IPS DF 6.9 (cell line): ENCODE measurements at regions not wholly inside any gene's neighbourhood (a gene's known extent, or its start where the extent isn't known, plus 50 kb on each side); places are given as distances from the start of the nearest gene placed in this dataset.
"Not testable (repeated sequence)": the region's sequence is repeated elsewhere in the genome, so short reads cannot be mapped to it uniquely, and the experiment has no call there.

Source experiments
- DNase-seq: peaks from one replicate; pipeline ENCODE4 v3.0.0-alpha.2; 2013; ENCODE audit warnings: low read depth, low spot score
- H3K27ac ChIP-seq: one replicate; pipeline ENCODE4 v1.5.1; 2013; ENCODE audit warnings: low read length, control low read depth
- H3K27me3 ChIP-seq: 2 replicates; pipeline ENCODE4 v1.6.1; 2013; ENCODE audit warnings: mild to moderate bottlenecking, low read length; ENCODE audit not compliant: control insufficient read depth, insufficient read depth
- H3K36me3 ChIP-seq: 2 replicates; pipeline ENCODE4 v1.6.1; 2013; ENCODE audit warnings: low read length; ENCODE audit not compliant: control insufficient read depth, insufficient read depth
- H3K4me1 ChIP-seq: 2 replicates; pipeline ENCODE4 v1.6.1; 2013; ENCODE audit warnings: low read length; ENCODE audit not compliant: control insufficient read depth, insufficient read depth
- H3K4me3 ChIP-seq: 2 replicates; pipeline ENCODE4 v1.5.1; 2013; ENCODE audit warnings: mild to moderate bottlenecking, low read length
- H3K9me3 ChIP-seq: 2 replicates; pipeline ENCODE4 v1.6.1; 2013; ENCODE audit warnings: low read length, inconsistent platforms; ENCODE audit not compliant: control insufficient read depth, insufficient read depth
- WGBS: extraction: QIAGEN DNeasy Blood & Tissue Kit; methylation state at CpG from one replicate; pipeline ENCODE4 v1.1.7; 2013; ENCODE audit warnings: mixed read lengths, missing lambda C conversion rate; ENCODE audit not compliant: insufficient read length, insufficient coverage; 5-methylcytosine and 5-hydroxymethylcytosine counted together

GRCh38 chr21:16108561-16109075, 378.8 kb downstream of the USP25 start:
- Histone ChIP-seq H3K36me3 (no peaks in the 10 kb centered on the region), H3K27me3 (no peaks in the 10 kb centered on the region), H3K9me3 (no peaks in the 10 kb centered on the region), H3K27ac (no peak overlapping the region), H3K4me3 (no peak overlapping the region), H3K4me1 (no peaks in the 10 kb centered on the region)
- DNase-seq, result no peak
- no CpG with 5 or more reads among the region's 3 CpGs for WGBS

GRCh38 chr21:16113052-16113715, 383.4 kb downstream of the USP25 start:
- DNase-seq, result no peak
- H3K36me3 ChIP-seq, result no peaks in the 10 kb centered on the region
- no peaks in the 10 kb centered on the region for H3K4me1 ChIP-seq
- H3K9me3 ChIP-seq, result no peaks in the 10 kb centered on the region
- H3K27me3 ChIP-seq, result no peaks in the 10 kb centered on the region
- H3K4me3 ChIP-seq, result no peak overlapping the region
- no CpG with 5 or more reads among the region's 2 CpGs for WGBS
- H3K27ac ChIP-seq, result no peak overlapping the region

GRCh38 chr21:16115461-16115860, 385.7 kb downstream of the USP25 start:
- Histone ChIP-seq H3K9me3 (no peaks in the 10 kb centered on the region), H3K36me3 (no peaks in the 10 kb centered on the region), H3K4me1 (no peaks in the 10 kb centered on the region), H3K27me3 (no peaks in the 10 kb centered on the region), H3K27ac (no peak overlapping the region), H3K4me3 (no peak overlapping the region)
- no CpG with 5 or more reads among the region's 3 CpGs for WGBS
- no peak for DNase-seq

- Histone ChIP-seq H3K36me3 (no peaks in the 10 kb centered on the region), H3K4me3 (no peak overlapping the region), H3K9me3 (no peaks in the 10 kb centered on the region), H3K27me3 (no peaks in the 10 kb centered on the region), H3K27ac (no peak overlapping the region), H3K4me1 (no peaks in the 10 kb centered on the region)
- DNase-seq, result no peak
- WGBS, result no CpG with 5 or more reads among the region's 2 CpGs
Observed at GRCh38 chr21:16116069-16116468, 386.3 kb downstream of the USP25 start.

GRCh38 chr21:16116798-16117197, 387.0 kb downstream of the USP25 start:
- DNase-seq, result no peak
- no peaks in the 10 kb centered on the region for H3K36me3 ChIP-seq
- no peak overlapping the region for H3K27ac ChIP-seq
- WGBS, result no CpG with 5 or more reads among the region's 1 CpG
- H3K4me1 ChIP-seq, result no peaks in the 10 kb centered on the region
- H3K4me3 ChIP-seq, result no peak overlapping the region
- no peaks in the 10 kb centered on the region for H3K27me3 ChIP-seq
- H3K9me3 ChIP-seq, result no peaks in the 10 kb centered on the region

GRCh38 chr21:16117331-16117730, 387.5 kb downstream of the USP25 start:
- H3K36me3 ChIP-seq, result no peaks in the 10 kb centered on the region
- WGBS, result no CpG with 5 or more reads among the region's 4 CpGs
- no peak overlapping the region for H3K4me3 ChIP-seq
- no peaks in the 10 kb centered on the region for H3K9me3 ChIP-seq
- no peak for DNase-seq
- H3K27ac ChIP-seq, result no peak overlapping the region
- no peaks in the 10 kb centered on the region for H3K4me1 ChIP-seq
- no peaks in the 10 kb centered on the region for H3K27me3 ChIP-seq

GRCh38 chr21:16117851-16118590, 388.2 kb downstream of the USP25 start:
- no peak for DNase-seq
- H3K4me3 ChIP-seq, result no peak overlapping the region
- no peaks in the 10 kb centered on the region for H3K27me3 ChIP-seq

GRCh38 chr21:16124378-16125138, 394.8 kb downstream of the USP25 start:
- Histone ChIP-seq H3K27me3 (no peaks in the 10 kb centered on the region), H3K36me3 (no peaks in the 10 kb centered on the region), H3K4me1 (no peaks in the 10 kb centered on the region), H3K27ac (no peak overlapping the region), H3K4me3 (no peak overlapping the region), H3K9me3 (no peaks in the 10 kb centered on the region)
- WGBS, result no CpG with 5 or more reads among the region's 5 CpGs
- DNase-seq, result no peak

More at GRCh38 chr21:16117851-16118590, 388.2 kb downstream of the USP25 start:
- Histone ChIP-seq H3K9me3 (no peaks in the 10 kb centered on the region), H3K36me3 (no peaks in the 10 kb centered on the region), H3K27ac (no peak overlapping the region), H3K4me1 (no peaks in the 10 kb centered on the region)
- WGBS, result 100% methylated on average over 1 of the region's 8 CpGs

GRCh38 chr21:16125274-16125673, 395.5 kb downstream of the USP25 start:
- Histone ChIP-seq H3K9me3 (no peaks in the 10 kb centered on the region), H3K27ac (no peak overlapping the region), H3K36me3 (no peaks in the 10 kb centered on the region), H3K4me3 (no peak overlapping the region), H3K4me1 (no peaks in the 10 kb centered on the region), H3K27me3 (no peaks in the 10 kb centered on the region)
- no CpG with 5 or more reads among the region's 6 CpGs for WGBS
- no peak for DNase-seq

GRCh38 chr21:16132453-16132852, 402.7 kb downstream of the USP25 start:
- not testable (repeated sequence) for H3K27me3 ChIP-seq, DNase-seq, H3K9me3 ChIP-seq, H3K36me3 ChIP-seq, H3K27ac ChIP-seq, H3K4me3 ChIP-seq, H3K4me1 ChIP-seq
- whole genome bisulfite sequencing, result no CpG with 5 or more reads among the region's 8 CpGs
